Naive thymus-derived CD4-positive, alpha-beta T cell (primary cell): ENCODE measurements at regions not wholly inside any gene's neighbourhood (a gene's known extent, or its start where the extent isn't known, plus 50 kb on each side); places are given as distances from the start of the nearest gene placed in this dataset.

ENCODE experiments used
- ATAC-seq: fragments of 150-1000 bp; cut with Tn5 transposase; 2 replicates; pipeline ENCODE4 v1.10.0; 2021; ENCODE audit warnings: mild to moderate bottlenecking, moderate library complexity
- CTCF ChIA-PET: fragments of 350-600 bp; sonication (Branson Sonifier 250); formaldehyde crosslinking; loops from one replicate; lab custom pipeline; 2021; ENCODE audit warnings: antibody characterized with exemption; lab: Charles Lee
- POLR2A ChIA-PET: fragments of 350-600 bp; sonication (Branson Sonifier 250); formaldehyde crosslinking; loops from one replicate; lab custom pipeline; 2021; ENCODE audit warnings: antibody characterized with exemption, inconsistent platforms; lab: Charles Lee
- DNase-seq, 9 donors: peaks; one replicate each; pipeline versions ENCODE4 v3.0.0 to v3.0.0-alpha.2; 2020 to 2022; ENCODE audit warnings: mixed read lengths in 1 of 9
- H3K27ac ChIP-seq: one replicate; pipeline ENCODE4 v1.7.0; 2013; ENCODE audit warnings: mild to moderate bottlenecking, low read depth, low read length, moderate library complexity
- H3K27me3 ChIP-seq, 2 donors: one replicate each; pipeline ENCODE4 v1.7.0; 2013; ENCODE audit warnings: low read length in 2 of 2, mild to moderate bottlenecking in 2 of 2, moderate library complexity in 2 of 2; ENCODE audit not compliant: control insufficient read depth in 2 of 2, insufficient read depth in 2 of 2
- H3K36me3 ChIP-seq, 3 experiments: 1 replicate in 2 of 3; 2 replicates in 1 of 3; pipeline ENCODE4 v1.7.0; 2013; ENCODE audit warnings: low read length in 3 of 3, mild to moderate bottlenecking in 3 of 3, moderate library complexity in 1 of 3; ENCODE audit not compliant: insufficient read depth in 3 of 3, control insufficient read depth in 2 of 3
- H3K4me1 ChIP-seq, 2 donors: one replicate each; pipeline ENCODE4 v1.7.0; 2013; ENCODE audit warnings: low read length in 2 of 2, mild to moderate bottlenecking in 2 of 2, moderate library complexity in 1 of 2; ENCODE audit not compliant: control insufficient read depth in 2 of 2, insufficient read depth in 2 of 2
- H3K4me3 ChIP-seq: 2 replicates; pipeline ENCODE4 v1.7.0; 2013; ENCODE audit warnings: mild to moderate bottlenecking, low read length
- H3K9me3 ChIP-seq, 3 experiments: 1 replicate in 2 of 3; 2 replicates in 1 of 3; pipeline ENCODE4 v1.7.0; 2013; ENCODE audit warnings: low read length in 3 of 3; ENCODE audit not compliant: control insufficient read depth in 2 of 3
- H3K27ac Mint-ChIP-seq, 9 donors: one replicate each; pipeline ENCODE4 v1.8.0; 2020 to 2022; ENCODE audit warnings: mixed read lengths in 9 of 9, mild to moderate bottlenecking in 8 of 9, moderate library complexity in 5 of 9, inconsistent platforms in 2 of 9
- H3K27me3 Mint-ChIP-seq, 5 donors: one replicate each; pipeline ENCODE4 v1.8.0; 2021 to 2022; ENCODE audit warnings: mixed read lengths in 5 of 5, mild to moderate bottlenecking in 1 of 5
- H3K36me3 Mint-ChIP-seq, 5 donors: one replicate each; pipeline ENCODE4 v1.8.0; 2020 to 2022; ENCODE audit warnings: mixed read lengths in 5 of 5, mild to moderate bottlenecking in 3 of 5, inconsistent platforms in 1 of 5
- H3K4me1 Mint-ChIP-seq, 7 donors: one replicate each; pipeline ENCODE4 v1.8.0; 2020 to 2022; ENCODE audit warnings: mixed read lengths in 7 of 7, mild to moderate bottlenecking in 3 of 7, inconsistent platforms in 1 of 7
- H3K4me3 Mint-ChIP-seq, 10 donors: one replicate each; pipeline ENCODE4 v1.8.0; 2020 to 2022; ENCODE audit warnings: mild to moderate bottlenecking in 10 of 10, mixed read lengths in 10 of 10, moderate library complexity in 6 of 10, inconsistent platforms in 2 of 10
- H3K9me3 Mint-ChIP-seq, 11 donors: one replicate each; pipeline ENCODE4 v1.8.0; 2020 to 2022; ENCODE audit warnings: mixed read lengths in 11 of 11, mild to moderate bottlenecking in 4 of 11, inconsistent platforms in 1 of 11, moderate library complexity in 1 of 11
- intact Hi-C, 2 donors: fragments of 100-400 bp; cut with micrococcal nuclease; formaldehyde crosslinking; loops; one replicate each; pipeline ENCODE4 v1.15.1; 2023

DNA sequence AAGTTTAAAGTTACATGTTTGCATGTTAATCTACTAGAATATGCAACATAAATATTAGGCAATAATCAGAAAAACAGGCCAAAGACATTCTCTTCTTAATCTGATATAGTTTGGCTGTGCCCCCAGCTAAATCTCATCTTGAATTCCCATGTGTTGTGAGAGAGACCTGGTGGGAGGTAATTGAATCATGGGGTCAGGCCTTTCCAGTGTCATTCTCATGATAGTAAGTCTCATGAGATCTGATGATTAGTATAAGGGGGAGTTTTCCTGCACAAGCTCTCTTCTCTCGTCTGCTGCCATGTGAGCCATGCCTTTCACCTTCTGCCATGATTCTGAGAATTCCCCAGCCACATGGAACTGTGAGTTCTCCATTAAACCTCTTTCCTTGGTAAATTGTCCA is 1241.7 kb upstream of the ADGRB3 start:
- CTCF ChIA-PET = no interaction called here
- Histone ChIP-seq H3K27me3 (no peaks in the 10 kb centered on the region), H3K36me3 (no peaks in the 10 kb centered on the region), H3K27ac (no peak overlapping the region), H3K4me3 (no peak overlapping the region), H3K4me1 (no peaks in the 10 kb centered on the region), H3K9me3 (no peaks in the 10 kb centered on the region)
- peaks cover 3 to 10% (median 6%) of the 10 kb centered on the region in 11 donors for H3K9me3 Mint-ChIP-seq
- ATAC-seq (no peak), DNase-seq (no peak)
- H3K27me3 Mint-ChIP-seq = no peaks in the 10 kb centered on the region
- H3K27ac Mint-ChIP-seq = no peak overlapping the region
- H3K4me3 Mint-ChIP-seq = no peak overlapping the region
- intact Hi-C loops = no loop called here
- H3K36me3 Mint-ChIP-seq = no peaks in the 10 kb centered on the region
- no peaks in the 10 kb centered on the region for H3K4me1 Mint-ChIP-seq
- POLR2A ChIA-PET = no interaction called here

DNA sequence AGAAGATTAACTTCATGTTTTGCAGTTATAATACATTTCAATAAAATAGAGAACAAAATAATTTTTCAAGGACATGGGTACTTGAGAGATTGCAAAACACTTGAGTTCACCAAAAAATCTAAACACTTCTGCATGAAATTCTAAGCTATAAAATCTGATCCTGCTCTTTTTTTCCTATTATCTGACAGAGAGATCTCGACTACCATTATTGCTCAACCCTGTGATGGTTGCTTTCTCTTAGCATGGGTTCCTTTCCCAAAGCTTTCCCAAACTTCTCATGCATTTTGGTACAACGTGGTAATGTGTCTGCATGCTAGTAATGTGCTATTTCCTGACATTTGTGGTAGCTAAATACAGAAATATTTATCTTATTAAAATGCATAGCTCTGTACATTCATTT is 1243.1 kb upstream of the ADGRB3 start:
- no peaks in the 10 kb centered on the region for H3K9me3 ChIP-seq
- H3K9me3 Mint-ChIP-seq = peaks cover 3 to 10% (median 6%) of the 10 kb centered on the region in 11 donors
- H3K4me1 ChIP-seq = no peaks in the 10 kb centered on the region
- CTCF ChIA-PET = no interaction called here
- H3K27me3 Mint-ChIP-seq = no peaks in the 10 kb centered on the region
- no peak overlapping the region for H3K4me3 ChIP-seq
- POLR2A ChIA-PET = no interaction called here
- no peak overlapping the region for H3K4me3 Mint-ChIP-seq
- H3K36me3 Mint-ChIP-seq = no peaks in the 10 kb centered on the region
- no peak for DNase-seq
- no peak overlapping the region for H3K27ac Mint-ChIP-seq
- no peaks in the 10 kb centered on the region for H3K27me3 ChIP-seq
- H3K27ac ChIP-seq = no peak overlapping the region
- no peaks in the 10 kb centered on the region for H3K36me3 ChIP-seq
- no peak for ATAC-seq
- intact Hi-C loops = no loop called here
- H3K4me1 Mint-ChIP-seq = no peaks in the 10 kb centered on the region

DNA sequence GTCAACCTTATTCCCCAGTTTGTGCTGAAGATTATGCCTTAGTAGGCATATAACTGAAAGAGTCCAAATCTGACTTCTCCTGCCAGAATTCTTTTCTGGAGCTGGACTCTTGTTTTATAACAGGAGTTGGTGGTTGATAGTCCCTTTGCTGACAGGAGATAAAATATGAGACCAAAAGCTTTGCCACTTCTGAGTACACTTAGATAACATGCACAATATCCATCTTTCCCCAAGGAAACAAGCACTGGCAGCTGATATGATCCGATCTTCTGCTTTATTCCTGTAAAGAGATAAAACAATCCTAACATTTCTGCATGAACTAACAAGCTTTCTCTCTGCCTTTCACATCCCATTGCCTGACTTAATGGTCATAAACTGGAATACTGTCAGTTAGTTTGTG is 1265.4 kb upstream of the ADGRB3 start:
- DNase-seq (no peak), ATAC-seq (no peak)
- H3K27me3 Mint-ChIP-seq = no peaks in the 10 kb centered on the region
- no peak overlapping the region for H3K27ac Mint-ChIP-seq
- no peaks in the 10 kb centered on the region for H3K36me3 ChIP-seq
- H3K27ac ChIP-seq = no peak overlapping the region
- ChIA-PET POLR2A (no interaction called here), CTCF (no interaction called here)
- intact Hi-C loops = no loop called here
- no peaks in the 10 kb centered on the region for H3K4me1 ChIP-seq
- no peaks in the 10 kb centered on the region for H3K27me3 ChIP-seq
- H3K4me3 ChIP-seq = no peak overlapping the region
- H3K4me3 Mint-ChIP-seq = no peak overlapping the region
- no peaks in the 10 kb centered on the region for H3K4me1 Mint-ChIP-seq
- H3K9me3 ChIP-seq = no peaks in the 10 kb centered on the region
- no peaks in the 10 kb centered on the region for H3K36me3 Mint-ChIP-seq
- peaks cover 0 to 3% (median 0%) of the 10 kb centered on the region in 11 donors for H3K9me3 Mint-ChIP-seq

DNA sequence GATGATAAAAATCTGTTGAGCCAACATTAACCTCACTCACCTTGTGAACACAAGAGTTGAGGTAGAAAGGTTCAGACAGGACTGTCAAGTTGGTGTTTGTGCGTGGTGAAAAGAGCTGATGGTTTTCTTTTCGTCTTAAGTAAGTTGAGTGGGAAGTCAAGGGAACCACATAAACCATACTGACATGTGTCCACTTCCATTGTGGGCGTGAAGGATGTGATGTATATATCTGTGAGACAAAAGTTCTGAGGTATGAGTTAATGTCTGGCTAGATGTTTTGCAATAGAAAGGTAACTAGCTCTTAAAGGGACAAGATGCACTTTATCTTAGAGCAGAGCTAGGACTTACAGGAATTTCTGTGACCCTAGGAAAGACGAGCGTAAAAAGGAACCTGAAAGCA is 1272.1 kb upstream of the ADGRB3 start:
- H3K36me3 Mint-ChIP-seq = no peaks in the 10 kb centered on the region
- H3K27ac ChIP-seq = no peak overlapping the region
- H3K9me3 Mint-ChIP-seq = peaks cover 0 to 4% (median 0%) of the 10 kb centered on the region in 11 donors
- ChIA-PET CTCF (no interaction called here), POLR2A (no interaction called here)
- H3K27ac Mint-ChIP-seq = no peak overlapping the region
- DNase-seq (no peak), ATAC-seq (no peak)
- intact Hi-C loops = no loop called here
- H3K9me3 ChIP-seq = no peaks in the 10 kb centered on the region
- no peaks in the 10 kb centered on the region for H3K27me3 Mint-ChIP-seq
- H3K4me3 Mint-ChIP-seq = no peak overlapping the region
- no peak overlapping the region for H3K4me3 ChIP-seq
- no peaks in the 10 kb centered on the region for H3K27me3 ChIP-seq
- peaks cover 0 to 3% of the 10 kb centered on the region in 2 donors for H3K4me1 ChIP-seq
- peaks cover 0 to 4% (median 0%) of the 10 kb centered on the region in 7 donors for H3K4me1 Mint-ChIP-seq
- no peaks in the 10 kb centered on the region for H3K36me3 ChIP-seq

DNA sequence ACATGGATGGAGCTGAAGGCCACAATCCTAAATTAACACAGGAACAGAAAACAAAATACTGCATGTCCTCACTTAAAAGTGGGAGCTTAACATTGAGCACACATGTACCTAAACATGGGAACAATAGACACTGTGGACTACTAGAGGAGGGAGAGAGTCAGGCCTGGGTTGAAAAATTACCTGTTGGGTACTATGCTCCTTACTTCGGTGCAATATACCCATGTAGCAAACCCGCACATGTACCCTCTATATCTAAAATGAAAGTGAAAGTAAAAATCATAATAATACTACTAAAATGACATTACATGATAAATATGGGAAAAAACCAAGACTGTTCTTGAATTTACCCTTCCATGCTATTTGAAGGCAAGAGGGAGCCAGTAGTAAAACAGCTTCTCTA is 1273.8 kb upstream of the ADGRB3 start:
- intact Hi-C loops = no loop called here
- no peak overlapping the region for H3K27ac ChIP-seq
- H3K4me3 ChIP-seq = no peak overlapping the region
- DNase-seq (no peak), ATAC-seq (no peak)
- H3K27me3 Mint-ChIP-seq = no peaks in the 10 kb centered on the region
- POLR2A ChIA-PET = no interaction called here
- H3K9me3 ChIP-seq = no peaks in the 10 kb centered on the region
- H3K4me1 Mint-ChIP-seq = peaks cover 0 to 4% (median 0%) of the 10 kb centered on the region in 7 donors
- H3K9me3 Mint-ChIP-seq = peaks cover 0 to 4% (median 0%) of the 10 kb centered on the region in 11 donors
- CTCF ChIA-PET = no interaction called here
- peak overlapping the region in 2 of 10 donors; percentile 1 to 3 for H3K4me3 Mint-ChIP-seq
- no peaks in the 10 kb centered on the region for H3K36me3 Mint-ChIP-seq
- no peaks in the 10 kb centered on the region for H3K27me3 ChIP-seq
- peaks cover 0 to 3% of the 10 kb centered on the region in 2 donors for H3K4me1 ChIP-seq
- H3K36me3 ChIP-seq = no peaks in the 10 kb centered on the region
- H3K27ac Mint-ChIP-seq = no peak overlapping the region

DNA sequence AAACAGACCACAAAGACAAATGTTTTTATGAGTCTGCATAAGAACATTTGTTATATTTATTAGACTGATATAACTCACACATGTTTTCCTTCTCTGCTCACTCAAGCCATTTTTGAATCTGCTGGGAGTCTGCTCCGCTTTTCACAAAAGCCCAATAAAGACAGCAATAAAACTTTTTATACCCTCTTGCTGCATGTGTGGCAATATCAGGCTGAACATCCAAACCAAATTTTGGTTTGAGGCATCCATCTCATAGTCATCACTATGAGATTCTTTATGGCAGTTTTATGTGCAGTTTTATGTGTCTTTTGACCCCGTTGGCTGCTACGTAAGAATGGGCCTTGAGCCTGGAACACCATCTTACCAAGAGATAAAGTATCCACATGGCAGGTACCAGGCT is 1276.8 kb upstream of the ADGRB3 start:
- POLR2A ChIA-PET = no interaction called here
- intact Hi-C loops = no loop called here
- no peak overlapping the region for H3K4me3 ChIP-seq
- H3K27me3 ChIP-seq = no peaks in the 10 kb centered on the region
- peaks cover 0 to 3% of the 10 kb centered on the region in 2 donors for H3K4me1 ChIP-seq
- ATAC-seq (no peak), DNase-seq (no peak)
- no peaks in the 10 kb centered on the region for H3K36me3 Mint-ChIP-seq
- H3K4me3 Mint-ChIP-seq = no peak overlapping the region
- H3K9me3 Mint-ChIP-seq = peaks cover 0 to 18% (median 3%) of the 10 kb centered on the region in 11 donors
- no peaks in the 10 kb centered on the region for H3K27me3 Mint-ChIP-seq
- no peaks in the 10 kb centered on the region for H3K9me3 ChIP-seq
- no peak overlapping the region for H3K27ac Mint-ChIP-seq
- H3K36me3 ChIP-seq = no peaks in the 10 kb centered on the region
- CTCF ChIA-PET = no interaction called here
- peaks cover 0 to 4% (median 0%) of the 10 kb centered on the region in 7 donors for H3K4me1 Mint-ChIP-seq
- no peak overlapping the region for H3K27ac ChIP-seq

DNA sequence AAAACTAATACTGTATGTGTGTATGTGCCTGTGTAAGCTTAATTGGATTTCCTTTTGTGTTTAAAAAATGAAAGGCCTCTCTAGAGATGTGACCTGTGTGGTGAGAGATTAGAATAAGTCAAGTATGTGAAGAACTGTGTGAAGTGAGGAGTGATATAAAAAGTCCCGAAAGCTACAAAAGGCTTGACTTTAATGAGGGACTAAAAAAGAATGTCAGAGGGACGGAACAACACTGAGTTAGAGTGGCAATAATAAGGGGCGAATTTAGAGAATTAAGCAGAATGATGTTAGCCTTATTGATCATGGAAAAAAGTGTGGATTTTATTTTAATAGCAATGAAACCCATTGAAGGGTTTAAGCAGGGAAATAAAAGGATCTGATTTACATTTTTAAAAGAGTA is 1281.2 kb upstream of the ADGRB3 start:
- ChIA-PET POLR2A (no interaction called here), CTCF (no interaction called here)
- Histone ChIP-seq H3K4me3 (no peak overlapping the region), H3K27ac (no peak overlapping the region), H3K4me1 (no peaks in the 10 kb centered on the region), H3K36me3 (no peaks in the 10 kb centered on the region), H3K27me3 (no peaks in the 10 kb centered on the region), H3K9me3 (no peaks in the 10 kb centered on the region)
- ATAC-seq = no peak
- no peaks in the 10 kb centered on the region for H3K4me1 Mint-ChIP-seq
- H3K36me3 Mint-ChIP-seq = no peaks in the 10 kb centered on the region
- DNase-seq = no peak
- H3K4me3 Mint-ChIP-seq = no peak overlapping the region
- H3K9me3 Mint-ChIP-seq = peaks cover 0 to 22% (median 2%) of the 10 kb centered on the region in 11 donors
- no peak overlapping the region for H3K27ac Mint-ChIP-seq
- no peaks in the 10 kb centered on the region for H3K27me3 Mint-ChIP-seq
- intact Hi-C loops = no loop called here
